ENCODE measurements at regions not wholly inside any gene's neighbourhood (a gene's known extent, or its start where the extent isn't known, plus 50 kb on each side); places are given as distances from the start of the nearest gene placed in this dataset.

DNA sequence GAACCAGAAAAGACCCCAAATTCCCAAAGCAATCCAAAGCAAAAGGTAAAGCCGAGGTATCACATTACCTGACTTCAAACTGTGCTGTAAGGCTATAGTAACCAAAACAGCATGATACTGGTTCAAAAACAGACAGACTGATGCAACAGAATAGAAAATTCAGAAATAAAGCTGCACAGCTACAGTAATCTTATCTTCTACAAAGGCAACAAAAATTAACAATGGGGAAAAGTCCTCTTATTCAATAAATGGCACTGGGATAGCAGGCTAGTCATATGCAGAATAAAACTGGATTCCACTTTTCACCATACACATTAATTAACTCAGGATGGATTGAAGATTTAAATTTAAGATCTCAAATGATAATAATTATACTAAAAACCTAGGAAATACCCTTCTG is 392.6 kb upstream of the CBLB start:
- no peak overlapping the region for H3K4me3 ChIP-seq (ENCODE audit: low read depth, low read length)
- TF ChIP-seq, protein P1, sequence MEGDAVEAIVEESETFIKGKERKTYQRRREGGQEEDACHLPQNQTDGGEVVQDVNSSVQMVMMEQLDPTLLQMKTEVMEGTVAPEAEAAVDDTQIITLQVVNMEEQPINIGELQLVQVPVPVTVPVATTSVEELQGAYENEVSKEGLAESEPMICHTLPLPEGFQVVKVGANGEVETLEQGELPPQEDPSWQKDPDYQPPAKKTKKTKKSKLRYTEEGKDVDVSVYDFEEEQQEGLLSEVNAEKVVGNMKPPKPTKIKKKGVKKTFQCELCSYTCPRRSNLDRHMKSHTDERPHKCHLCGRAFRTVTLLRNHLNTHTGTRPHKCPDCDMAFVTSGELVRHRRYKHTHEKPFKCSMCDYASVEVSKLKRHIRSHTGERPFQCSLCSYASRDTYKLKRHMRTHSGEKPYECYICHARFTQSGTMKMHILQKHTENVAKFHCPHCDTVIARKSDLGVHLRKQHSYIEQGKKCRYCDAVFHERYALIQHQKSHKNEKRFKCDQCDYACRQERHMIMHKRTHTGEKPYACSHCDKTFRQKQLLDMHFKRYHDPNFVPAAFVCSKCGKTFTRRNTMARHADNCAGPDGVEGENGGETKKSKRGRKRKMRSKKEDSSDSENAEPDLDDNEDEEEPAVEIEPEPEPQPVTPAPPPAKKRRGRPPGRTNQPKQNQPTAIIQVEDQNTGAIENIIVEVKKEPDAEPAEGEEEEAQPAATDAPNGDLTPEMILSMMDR (IDR thresholded peaks at IDR 0.05; ENCODE audit: insufficient read depth, low read length) = no peak
- peak; percentile 59 for DNase-seq (ENCODE audit: low read depth)

DNA sequence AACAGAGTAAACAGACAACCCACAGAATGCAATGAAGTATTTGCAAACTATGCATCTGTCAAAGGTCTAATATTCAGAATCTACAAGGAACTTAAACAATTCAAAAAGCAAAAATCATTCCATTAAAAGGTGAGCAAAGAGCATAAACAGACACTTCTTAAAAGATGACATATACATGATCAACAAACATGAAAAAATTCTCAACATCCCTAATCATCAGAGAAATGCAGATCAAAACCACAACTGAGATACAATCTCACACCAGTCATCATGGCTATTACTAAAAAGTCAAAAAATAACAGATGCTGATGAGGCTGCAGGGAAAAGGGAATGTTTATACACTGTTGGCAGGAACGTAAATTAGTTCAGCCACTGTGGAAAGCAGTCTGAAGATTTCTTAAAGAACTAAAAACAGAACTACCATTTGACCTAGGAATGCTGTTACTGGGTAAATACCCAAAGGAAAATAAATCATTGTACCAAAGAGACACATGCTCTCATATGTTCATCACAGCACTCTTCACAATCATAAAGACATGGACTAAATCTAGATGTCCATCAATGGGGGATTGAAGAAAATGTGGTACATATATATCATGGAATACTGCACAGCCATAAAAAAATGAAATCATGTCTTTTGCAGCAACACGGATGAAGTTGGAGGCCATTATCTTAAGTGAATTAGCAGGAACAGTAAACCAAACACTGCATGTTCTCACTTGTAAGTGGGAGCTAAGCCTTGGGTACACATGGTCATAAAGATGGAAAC is 393.3 kb upstream of the CBLB start:
- no peak overlapping the region for H3K4me3 ChIP-seq (ENCODE audit: low read depth, low read length)
- TF ChIP-seq, protein P1 (IDR thresholded peaks at IDR 0.05; ENCODE audit: insufficient read depth, low read length) = no peak
- DNase-seq (ENCODE audit: low read depth) = peak; percentile 46

DNA sequence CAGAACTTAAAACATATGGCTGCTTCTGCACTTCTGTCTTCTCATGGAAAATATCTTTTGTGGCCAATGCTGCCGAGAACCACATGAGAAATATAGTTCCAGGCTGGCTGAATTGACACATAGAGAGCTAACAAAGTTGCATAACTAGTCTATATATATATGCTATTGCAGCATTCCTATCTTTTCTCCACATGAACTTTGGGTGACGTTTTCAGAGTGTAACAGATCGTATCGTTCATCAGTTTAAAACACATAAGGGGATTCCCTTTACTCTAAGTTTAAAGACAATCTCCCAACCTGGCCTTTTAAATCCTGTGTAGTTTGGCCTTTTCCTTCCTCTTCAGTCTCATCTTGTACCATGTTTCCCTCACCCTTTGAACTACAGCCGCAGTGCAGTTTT is 394.2 kb upstream of the CBLB start:
- peak; percentile 7 for DNase-seq (ENCODE audit: low read depth)
- TF ChIP-seq, protein P1 (IDR thresholded peaks at IDR 0.05; ENCODE audit: insufficient read depth, low read length) = no peak
- no peak overlapping the region for H3K4me3 ChIP-seq (ENCODE audit: low read depth, low read length)

DNA sequence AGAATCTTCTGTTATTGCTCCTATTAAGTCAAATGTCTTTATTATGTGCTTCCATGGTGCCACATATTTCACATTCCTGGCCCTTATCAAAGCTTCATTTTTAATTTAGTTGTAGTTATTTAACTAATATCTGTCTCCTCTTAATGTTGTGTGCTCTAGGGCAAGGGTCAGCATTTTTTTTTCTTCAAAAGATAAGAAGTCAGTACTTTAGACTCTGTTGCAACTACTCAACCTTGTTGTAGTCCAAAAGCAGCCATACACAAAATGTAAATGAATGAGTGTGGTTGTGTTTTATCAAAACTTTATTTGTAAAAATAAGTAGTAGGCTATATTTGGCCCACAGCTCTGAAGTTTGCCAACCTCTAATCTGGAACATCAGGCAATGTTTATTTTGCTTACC is 394.7 kb upstream of the CBLB start:
- DNase-seq (ENCODE audit: low read depth) = peak; percentile 10
- TF ChIP-seq, protein P1 (IDR thresholded peaks at IDR 0.05; ENCODE audit: insufficient read depth, low read length) = no peak
- H3K4me3 ChIP-seq (ENCODE audit: low read depth, low read length) = no peak overlapping the region

DNA sequence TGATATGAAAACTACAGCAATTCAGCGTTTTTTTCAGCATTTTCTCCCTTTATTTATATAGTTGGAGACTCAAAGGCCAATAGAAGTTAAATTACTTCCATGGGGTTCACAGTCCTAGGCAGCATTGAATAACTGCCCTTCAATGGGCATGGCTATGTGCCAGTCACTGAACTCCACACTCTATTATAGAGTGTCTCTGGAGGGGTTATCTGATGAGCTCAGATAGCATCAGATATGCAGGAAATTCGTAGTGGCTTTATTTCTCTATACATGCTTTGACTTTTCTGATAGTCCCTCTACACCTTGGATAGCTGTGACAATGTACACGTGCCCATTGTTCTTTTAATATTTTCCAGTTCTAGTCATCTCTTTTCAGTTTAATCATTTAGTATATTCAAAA is 396.9 kb upstream of the CBLB start:
- TF ChIP-seq, protein P1 (IDR thresholded peaks at IDR 0.05; ENCODE audit: insufficient read depth, low read length) = no peak
- no peak overlapping the region for H3K4me3 ChIP-seq (ENCODE audit: low read depth, low read length)

DNA sequence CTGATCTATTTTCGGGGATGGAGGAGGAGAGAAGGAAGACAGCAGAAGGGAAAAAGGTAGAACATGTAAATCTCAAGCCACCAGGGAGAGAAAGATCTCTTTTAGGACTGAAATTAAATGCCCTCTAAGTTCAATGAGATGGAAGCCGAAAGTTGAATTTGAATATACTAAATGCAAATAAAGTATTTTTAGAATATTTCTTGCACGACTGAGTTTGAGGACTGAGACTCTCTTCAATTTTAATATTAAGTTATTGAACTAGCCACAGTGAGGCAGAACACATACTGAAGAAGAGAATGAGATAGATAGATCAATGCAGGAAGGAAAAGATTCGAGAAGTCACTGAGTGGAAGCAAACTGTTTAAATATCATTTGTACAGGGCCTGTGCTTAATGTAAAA is 399.9 kb upstream of the CBLB start:
- TF ChIP-seq, protein P1 (IDR thresholded peaks at IDR 0.05; ENCODE audit: insufficient read depth, low read length) = no peak
- DNase-seq (ENCODE audit: low read depth) = no peak
- no peak overlapping the region for H3K4me3 ChIP-seq (ENCODE audit: low read depth, low read length)

More for the DNA sequence above, 396.9 kb upstream of the CBLB start:
- no peak for DNase-seq (ENCODE audit: low read depth)

DNA sequence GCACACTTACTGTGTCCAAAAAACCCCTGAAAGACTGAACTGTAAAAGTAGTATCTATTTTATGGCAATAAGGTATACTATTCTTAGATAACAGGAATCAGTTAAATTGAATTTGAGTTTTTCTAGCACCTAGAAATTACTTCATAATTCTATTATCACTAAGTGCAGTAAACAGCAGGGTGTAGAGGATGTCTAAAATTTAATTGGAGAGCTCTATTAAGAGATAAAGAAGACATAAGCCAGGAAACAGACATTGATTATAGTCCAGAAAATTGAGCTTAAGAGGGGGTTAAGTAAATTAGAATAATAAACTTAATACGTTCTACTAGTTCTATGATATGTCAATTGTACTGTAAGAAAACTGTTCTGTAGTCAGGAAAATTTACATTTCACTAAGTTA is 403.5 kb upstream of the CBLB start:
- TF ChIP-seq, protein P1 (IDR thresholded peaks at IDR 0.05; ENCODE audit: insufficient read depth, low read length) = no peak
- no peak for DNase-seq (ENCODE audit: low read depth)

More for the DNA sequence above, 403.5 kb upstream of the CBLB start:
- no peak overlapping the region for H3K4me3 ChIP-seq (ENCODE audit: low read depth, low read length)
